GM15510 (cell line): ENCODE measurements at regions not wholly inside any gene's neighbourhood (a gene's known extent, or its start where the extent isn't known, plus 50 kb on each side); places are given as distances from the start of the nearest gene placed in this dataset.

ENCODE experiments used
- POLR2A ChIP-seq: IDR thresholded peaks from 3 replicates; pipeline ENCODE4 v1.6.1; 2011; ENCODE audit warnings: borderline replicate concordance; ENCODE audit not compliant: insufficient read length; ENCODE audit errors: extremely low read depth

DNA sequence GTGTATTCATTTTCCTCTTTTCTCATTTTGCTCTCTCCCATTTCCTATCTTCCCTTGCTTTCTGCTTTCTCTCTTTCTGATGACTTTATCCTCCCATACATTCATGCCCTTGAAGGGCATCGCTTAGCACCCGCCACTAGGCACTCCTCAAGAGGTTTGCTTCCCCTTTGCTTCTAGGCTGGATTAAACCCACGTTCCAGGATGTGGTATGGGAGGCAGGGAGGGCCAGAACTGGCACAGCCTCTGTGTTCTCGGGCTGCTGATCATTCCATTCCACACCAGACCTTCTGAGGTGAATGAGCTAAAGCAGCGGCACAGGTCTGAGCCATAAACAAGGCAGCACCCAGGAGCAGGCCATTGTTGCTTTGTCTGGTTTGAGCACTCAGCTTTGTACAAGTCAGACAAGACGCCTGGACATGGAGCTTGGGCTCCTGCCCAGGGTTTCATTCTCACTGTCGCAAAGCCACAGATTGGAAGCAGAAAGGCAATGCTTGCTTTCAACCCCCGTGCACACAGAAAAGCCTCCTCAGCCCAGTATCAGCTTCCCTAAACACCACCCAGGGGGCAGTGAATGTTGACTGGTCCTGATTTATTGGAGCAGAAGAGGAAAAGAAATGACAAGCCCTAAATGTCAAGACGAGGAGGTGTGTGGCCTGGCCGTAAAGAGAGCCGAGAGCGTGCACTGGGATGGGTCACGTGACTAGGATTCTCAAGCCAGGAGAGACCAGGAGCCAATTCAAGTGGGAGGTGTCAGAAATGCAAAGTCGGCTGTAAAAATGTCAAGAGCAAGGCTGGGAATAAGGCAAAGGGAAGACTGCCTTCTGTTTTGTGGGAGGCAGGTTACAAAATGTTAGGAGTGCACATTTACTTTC is 218.0 kb upstream of the SERP2 start:
- no peak for TF ChIP-seq POLR2A

DNA sequence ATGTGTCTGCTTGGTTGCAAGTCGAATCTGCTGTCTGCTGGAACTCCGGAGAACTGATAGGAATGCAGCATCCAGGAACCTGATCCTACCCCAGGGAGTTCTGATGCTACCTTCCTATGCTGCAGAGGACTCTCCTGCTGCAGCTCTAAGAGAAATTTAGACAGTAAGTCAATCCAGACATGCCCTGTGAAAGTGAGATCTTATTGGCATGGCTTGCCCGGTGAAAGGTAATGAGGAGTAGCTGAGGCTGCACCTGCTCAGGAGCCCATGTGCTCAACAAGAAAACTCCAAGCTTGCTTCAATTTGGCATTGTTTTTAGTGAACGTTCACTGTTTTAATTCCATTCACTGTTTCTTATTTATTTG is 217.3 kb upstream of the SERP2 start:
- no peak for TF ChIP-seq POLR2A

DNA sequence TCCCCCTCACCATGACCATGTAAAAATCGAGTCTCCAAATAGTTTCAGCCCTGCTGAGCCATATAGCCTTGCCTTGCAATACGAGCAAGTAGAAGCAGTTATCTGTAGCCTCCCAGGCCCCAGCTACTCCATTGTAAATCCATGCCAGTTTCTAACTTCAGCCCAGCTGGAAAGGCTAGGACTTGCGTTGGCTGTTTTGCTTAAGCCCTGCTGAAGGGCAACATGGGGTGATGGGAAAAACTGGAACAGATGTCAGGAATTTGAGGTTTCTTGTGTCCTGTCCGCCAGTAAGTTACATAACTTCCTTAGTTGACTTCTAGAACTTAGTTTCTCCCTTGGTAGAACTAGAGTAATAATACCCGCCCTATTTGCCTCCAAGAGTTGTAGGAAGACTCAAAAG is 216.0 kb upstream of the SERP2 start:
- TF ChIP-seq POLR2A, result no peak

DNA sequence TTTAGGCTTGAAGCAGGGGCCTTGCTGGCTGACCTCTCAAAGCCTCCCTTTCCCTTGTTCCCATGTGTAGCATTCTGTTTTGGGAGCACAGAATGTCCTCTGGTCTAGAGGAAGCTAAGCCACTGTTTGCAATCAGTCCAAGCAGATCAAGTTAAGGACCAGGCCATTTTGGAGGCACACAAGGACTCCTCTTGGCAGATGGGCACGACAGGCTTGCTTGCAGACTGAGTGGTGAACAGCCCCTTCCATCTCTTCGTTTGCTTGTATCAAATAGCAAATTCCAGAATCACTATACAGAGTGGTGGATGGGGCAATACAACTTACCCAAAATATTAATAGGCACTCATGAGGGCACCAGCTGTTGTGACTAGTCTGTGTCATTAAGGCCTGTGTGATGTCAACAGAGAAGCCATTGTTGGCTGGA is 215.5 kb upstream of the SERP2 start:
- no peak for TF ChIP-seq POLR2A

- TF ChIP-seq POLR2A, result no peak
Measured at GRCh38 chr13:44158881-44159632, 214.6 kb upstream of the SERP2 start.

DNA sequence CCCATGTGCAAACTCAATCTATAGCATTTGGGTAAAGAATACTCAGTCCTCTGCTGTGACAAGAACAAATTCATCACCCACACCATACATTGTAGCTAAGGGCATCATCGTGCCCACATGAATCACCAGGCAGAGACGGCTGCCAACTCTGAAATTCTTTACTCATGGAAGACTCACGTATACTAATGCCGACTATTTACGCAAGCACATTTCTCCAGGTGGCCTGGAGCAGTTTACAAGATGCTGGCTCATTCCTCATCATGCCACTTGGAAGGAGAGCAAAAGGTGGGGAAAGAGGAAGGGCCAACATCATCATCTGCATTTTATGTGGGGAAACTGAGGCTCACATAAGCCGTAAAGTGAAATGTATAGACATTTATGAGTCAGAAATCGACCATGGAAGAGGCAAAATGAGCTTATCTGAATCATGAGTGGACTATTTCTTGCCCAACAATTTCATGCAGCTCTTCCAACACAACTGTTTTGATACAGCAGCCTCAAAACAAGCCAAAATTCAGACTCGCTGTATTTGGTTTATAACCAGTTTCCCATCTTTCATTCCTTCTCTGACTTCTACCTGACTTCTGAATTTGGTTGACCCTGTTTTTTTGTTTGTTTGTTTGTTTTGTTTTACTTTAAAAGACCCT is 213.9 kb upstream of the SERP2 start:
- no peak for TF ChIP-seq POLR2A

- no peak for TF ChIP-seq POLR2A
Measured at GRCh38 chr13:44160591-44161191, 212.9 kb upstream of the SERP2 start.

DNA sequence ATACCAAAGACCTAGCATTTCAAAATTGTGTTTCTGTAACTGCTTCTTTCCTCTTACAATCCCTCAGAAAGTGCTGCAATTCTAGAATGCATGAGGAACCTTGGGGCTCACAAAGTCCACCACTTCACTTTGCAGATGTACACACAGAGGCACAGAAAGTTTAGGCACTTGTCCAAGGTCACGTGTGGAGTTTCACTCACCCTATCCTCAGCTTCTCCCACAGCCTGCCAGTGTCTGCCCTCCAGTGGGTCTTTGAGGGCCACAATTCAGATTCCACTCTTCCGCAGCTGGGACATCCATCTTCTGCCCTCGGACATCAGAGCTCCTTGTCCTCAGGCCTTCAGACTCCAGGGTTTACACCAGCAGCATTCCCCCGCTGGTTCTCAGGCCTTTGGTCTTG is 210.5 kb upstream of the SERP2 start:
- no peak for TF ChIP-seq POLR2A

DNA sequence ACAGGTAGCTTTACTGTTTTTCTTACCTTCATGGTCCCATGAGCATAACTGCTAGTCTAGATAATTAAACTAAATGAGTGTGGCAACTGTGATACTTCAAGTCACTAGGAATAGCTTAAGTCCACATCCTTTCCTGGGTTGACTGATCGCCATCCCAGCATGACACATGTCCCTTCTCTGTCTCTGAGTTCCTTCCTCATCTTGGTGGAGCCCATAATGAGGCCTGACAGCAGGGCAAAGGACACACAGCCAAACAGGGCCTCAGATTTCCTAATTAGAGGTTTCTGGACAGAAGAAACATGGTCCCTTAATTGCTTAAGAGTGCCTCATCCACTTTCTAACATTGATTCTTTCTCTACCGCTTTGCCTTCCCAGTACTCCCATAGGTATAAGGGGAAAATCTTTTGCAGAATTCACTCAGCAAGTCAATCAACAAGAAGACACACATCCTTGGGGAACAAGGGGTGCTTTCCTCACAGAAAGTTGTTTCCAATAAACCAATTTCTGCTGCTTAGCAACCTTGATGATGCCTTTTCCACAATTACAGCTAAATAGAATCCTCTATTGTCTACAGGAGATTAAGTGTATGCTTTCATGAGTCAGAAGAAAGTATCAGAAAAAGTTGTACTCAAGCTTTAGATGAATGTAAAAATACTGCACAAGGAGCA is 208.3 kb upstream of the SERP2 start:
- TF ChIP-seq POLR2A, result no peak

DNA sequence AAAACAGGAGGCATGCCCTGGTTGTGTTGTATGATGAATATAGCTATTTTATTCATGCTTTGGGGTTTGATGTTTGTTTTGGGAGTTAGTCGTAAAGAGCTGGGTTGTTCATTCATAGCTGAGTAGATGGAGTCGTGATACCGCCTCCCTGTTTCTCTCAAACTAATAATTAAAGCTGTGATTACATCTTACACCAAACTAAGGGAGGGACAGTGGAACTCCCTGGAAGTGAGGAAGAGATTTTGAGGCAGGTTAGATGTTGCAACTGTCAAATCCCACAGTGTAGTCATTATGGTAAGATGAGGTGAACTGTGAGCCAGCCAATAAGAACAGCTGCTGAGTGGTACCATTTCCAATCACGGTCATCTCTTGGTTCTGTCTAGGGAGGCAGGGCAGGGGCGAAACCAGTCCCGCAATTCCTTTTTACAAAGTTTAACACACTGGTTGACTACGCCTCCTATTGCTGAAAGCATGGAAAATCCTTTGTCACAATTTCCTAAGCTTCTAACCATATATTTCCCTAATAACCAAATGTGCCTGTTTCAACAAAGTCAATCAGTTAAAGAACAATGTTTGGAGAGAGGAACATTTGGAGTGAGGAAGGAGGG is 207.6 kb upstream of the SERP2 start:
- no peak for TF ChIP-seq POLR2A

GRCh38 chr13:44169018-44169911 is 204.4 kb upstream of the SERP2 start:
- no peak for TF ChIP-seq POLR2A

DNA sequence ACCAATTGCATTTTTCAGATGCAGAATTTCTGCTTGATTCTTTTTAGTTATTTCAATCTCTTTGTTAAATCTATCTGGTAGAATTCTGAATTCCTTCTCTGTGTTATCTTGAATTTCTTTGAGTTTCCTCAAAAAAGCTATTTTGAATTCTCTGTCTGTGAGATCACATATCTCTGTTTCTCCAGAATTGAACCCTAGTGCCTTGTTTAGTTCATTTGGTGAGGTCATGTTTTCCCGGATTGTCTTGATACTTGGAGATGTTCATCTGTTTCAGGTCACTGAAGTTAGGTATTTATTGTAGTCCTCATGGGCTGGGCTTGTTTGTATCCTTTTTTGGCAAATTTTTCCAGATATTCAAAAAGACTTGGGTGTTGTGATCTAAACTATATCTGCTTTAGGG is 202.9 kb upstream of the SERP2 start:
- TF ChIP-seq POLR2A, result no peak

DNA sequence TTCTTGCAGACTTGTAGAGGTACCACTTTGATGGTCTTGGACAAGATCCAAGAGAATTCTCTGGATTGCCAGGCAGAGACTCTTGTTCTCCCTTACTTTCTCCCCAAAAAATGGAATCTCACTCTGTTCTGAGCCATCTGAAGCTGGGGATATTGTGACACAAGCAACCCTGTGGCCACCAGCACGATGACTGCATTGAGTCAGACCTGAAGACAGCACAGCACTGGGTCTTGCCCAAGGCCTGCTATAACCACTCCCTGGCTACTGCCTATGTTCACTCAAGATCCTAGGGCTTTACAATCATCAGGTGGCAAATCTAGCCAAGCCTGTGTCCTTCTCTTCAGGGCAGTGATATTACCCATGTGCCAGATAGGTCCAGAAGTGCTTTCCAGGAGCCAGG is 202.5 kb upstream of the SERP2 start:
- TF ChIP-seq POLR2A, result no peak
